WTC11 (cell line): ENCODE measurements at regions not wholly inside any gene's neighbourhood (a gene's known extent, or its start where the extent isn't known, plus 50 kb on each side); places are given as distances from the start of the nearest gene placed in this dataset.

Experiments
- ATAC-seq: fragments of 200-7000 bp; cut with Tn5 transposase; 2 replicates; pipeline ENCODE4 v1.10.0; 2021; ENCODE audit warnings: mild to moderate bottlenecking, moderate library complexity
- CTCF ChIA-PET: fragments of 300-600 bp; sonication (Branson Sonifier 250); formaldehyde crosslinking; loops from one replicate; lab custom pipeline; 2021; ENCODE audit warnings: antibody characterized with exemption; lab: Charles Lee
- POLR2A ChIA-PET: fragments of 350-600 bp; sonication (Branson Sonifier 250); formaldehyde crosslinking; loops from one replicate; lab custom pipeline; 2021; ENCODE audit warnings: antibody characterized with exemption; lab: Charles Lee
- DNase-seq: peaks from one replicate; pipeline ENCODE4 v3.0.0; 2021; ENCODE audit warnings: low spot score
- H3K27ac Mint-ChIP-seq: 2 replicates; pipeline ENCODE4 v1.8.0; 2021; ENCODE audit warnings: mixed read lengths
- H3K27me3 Mint-ChIP-seq: 2 replicates; pipeline ENCODE4 v1.8.0; 2021; ENCODE audit warnings: low read depth, mild to moderate bottlenecking, moderate library complexity, mixed read lengths
- H3K36me3 Mint-ChIP-seq: 2 replicates; pipeline ENCODE4 v1.8.0; 2021; ENCODE audit warnings: mixed read lengths
- H3K4me1 Mint-ChIP-seq: 2 replicates; pipeline ENCODE4 v1.8.0; 2022; ENCODE audit warnings: mixed read lengths
- H3K4me3 Mint-ChIP-seq: 2 replicates; pipeline ENCODE4 v1.8.0; 2021; ENCODE audit warnings: mild to moderate bottlenecking, moderate library complexity, mixed read lengths
- H3K9me3 Mint-ChIP-seq: 2 replicates; pipeline ENCODE4 v1.8.0; 2021; ENCODE audit warnings: mixed read lengths
- AR ChIP-seq: fragments of 250-450 bp; sonication (Bioruptor Pico); IDR thresholded peaks from 2 replicates; pipeline ENCODE4 v1.9.0; 2021; ENCODE audit warnings: mild to moderate bottlenecking
- ATF1 ChIP-seq: sonication (generic); formaldehyde crosslinking; IDR thresholded peaks from 2 replicates; pipeline ENCODE4 v1.8.1; 2023; ENCODE audit warnings: mild to moderate bottlenecking, moderate library complexity, missing genetic modification reagents
- E2F1 ChIP-seq: sonication (generic); formaldehyde crosslinking; IDR thresholded peaks from 2 replicates; pipeline ENCODE4 v1.8.0; 2022; ENCODE audit warnings: mild to moderate bottlenecking, missing genetic modification reagents
- ESRRA ChIP-seq: sonication (generic); formaldehyde crosslinking; IDR thresholded peaks from 2 replicates; pipeline ENCODE4 v1.8.1; 2022; ENCODE audit warnings: mild to moderate bottlenecking, missing genetic modification reagents, borderline replicate concordance
- FOXJ3 ChIP-seq: sonication (generic); formaldehyde crosslinking; IDR thresholded peaks from 2 replicates; pipeline ENCODE4 v1.9.0; 2021; ENCODE audit warnings: missing genetic modification reagents, mild to moderate bottlenecking, borderline replicate concordance
- GABPB1 ChIP-seq: sonication (generic); formaldehyde crosslinking; IDR thresholded peaks from 2 replicates; pipeline ENCODE4 v1.8.1; 2023; ENCODE audit warnings: mild to moderate bottlenecking, missing genetic modification reagents
- GTF2I ChIP-seq: fragments of 250-450 bp; sonication (Bioruptor Pico); conservative IDR thresholded peaks from 2 replicates; pipeline ENCODE4 v1.4.0; 2021; ENCODE audit warnings: mild to moderate bottlenecking
- HMGA2 ChIP-seq: fragments of 250-450 bp; sonication (Bioruptor Pico); IDR thresholded peaks from 2 replicates; pipeline ENCODE4 v1.4.0; 2021; ENCODE audit warnings: mild to moderate bottlenecking, moderate library complexity
- IRF1 ChIP-seq: sonication (generic); formaldehyde crosslinking; IDR thresholded peaks from 2 replicates; pipeline ENCODE4 v1.8.0; 2023; ENCODE audit warnings: missing genetic modification reagents
- IRF2 ChIP-seq: sonication (generic); formaldehyde crosslinking; IDR thresholded peaks from 2 replicates; pipeline ENCODE4 v1.8.0; 2022; ENCODE audit warnings: low read depth, missing genetic modification reagents, borderline replicate concordance
- SP1 ChIP-seq: sonication (generic); formaldehyde crosslinking; conservative IDR thresholded peaks from 2 replicates; pipeline ENCODE4 v1.8.1; 2022; ENCODE audit warnings: missing genetic modification reagents
- STAT6 ChIP-seq: sonication (generic); formaldehyde crosslinking; conservative IDR thresholded peaks from 2 replicates; pipeline ENCODE4 v1.8.1; 2023; ENCODE audit warnings: mild to moderate bottlenecking, low read depth, missing genetic modification reagents, moderate library complexity
- TCF7 ChIP-seq: sonication (generic); formaldehyde crosslinking; IDR thresholded peaks from 2 replicates; pipeline ENCODE4 v1.8.0; 2022; ENCODE audit warnings: mild to moderate bottlenecking, low read depth, missing genetic modification reagents, moderate library complexity
- TEAD1 ChIP-seq: sonication (generic); formaldehyde crosslinking; IDR thresholded peaks from 2 replicates; pipeline ENCODE4 v1.8.0; 2022; ENCODE audit warnings: mild to moderate bottlenecking, missing genetic modification reagents
- TP53 ChIP-seq: sonication (generic); formaldehyde crosslinking; IDR thresholded peaks from 2 replicates; pipeline ENCODE4 v1.8.1; 2023; ENCODE audit warnings: mild to moderate bottlenecking, missing genetic modification reagents
- USF2 ChIP-seq: sonication (generic); formaldehyde crosslinking; IDR thresholded peaks from 2 replicates; pipeline ENCODE4 v1.8.1; 2023; ENCODE audit warnings: mild to moderate bottlenecking, missing genetic modification reagents, moderate library complexity
- ZNF121 ChIP-seq: sonication (generic); formaldehyde crosslinking; IDR thresholded peaks from 2 replicates; pipeline ENCODE4 v1.8.0; 2023; ENCODE audit warnings: missing genetic modification reagents
- ZNF138 ChIP-seq: sonication (generic); formaldehyde crosslinking; conservative IDR thresholded peaks from 2 replicates; pipeline ENCODE4 v1.8.1; 2022; ENCODE audit warnings: mild to moderate bottlenecking, moderate library complexity, missing genetic modification reagents
- ZNF317 ChIP-seq: sonication (generic); formaldehyde crosslinking; IDR thresholded peaks from 2 replicates; pipeline ENCODE4 v1.8.1; 2023; ENCODE audit warnings: low read depth, mild to moderate bottlenecking, moderate library complexity, missing genetic modification reagents, borderline replicate concordance
- TF ChIP-seq, protein P1 (sequence below): sonication (generic); formaldehyde crosslinking; IDR thresholded peaks from 2 replicates; pipeline ENCODE4 v1.8.1; 2022; ENCODE audit warnings: low read depth, missing genetic modification reagents, borderline replicate concordance
- TF ChIP-seq, protein P2 (sequence below): sonication (generic); formaldehyde crosslinking; IDR thresholded peaks from 2 replicates; pipeline ENCODE4 v1.8.1; 2022; ENCODE audit warnings: mild to moderate bottlenecking, missing genetic modification reagents, moderate library complexity, borderline replicate concordance
- TF ChIP-seq, protein P3 (sequence below): fragments of 250-450 bp; sonication (Bioruptor Pico); IDR thresholded peaks from 2 replicates; pipeline ENCODE4 v1.9.0; 2021; ENCODE audit warnings: mild to moderate bottlenecking

- ATAC-seq = no peak
- no peaks in the 10 kb centered on the region for H3K9me3 Mint-ChIP-seq
- POLR2A ChIA-PET = no interaction called here
- CTCF ChIA-PET = no interaction called here
- peaks cover 11% of the 10 kb centered on the region for H3K4me1 Mint-ChIP-seq
- H3K27ac Mint-ChIP-seq = no peak overlapping the region
- no peak overlapping the region for H3K4me3 Mint-ChIP-seq
- TF ChIP-seq ATF1 (CRISPR knock-in tag) (no peak), ZNF138 (no peak), TEAD1 (CRISPR knock-in tag) (no peak), GTF2I (CRISPR knock-in tag) (no peak), ESRRA (CRISPR knock-in tag) (no peak), ZNF317 (CRISPR knock-in tag) (no peak), TP53 (no peak), IRF2 (no peak), FOXJ3 (CRISPR knock-in tag) (no peak), E2F1 (CRISPR knock-in tag) (no peak), ZNF121 (CRISPR knock-in tag) (no peak), IRF1 (CRISPR knock-in tag) (no peak), GABPB1 (CRISPR knock-in tag) (no peak), SP1 (no peak), USF2 (CRISPR knock-in tag) (no peak), TCF7 (CRISPR knock-in tag) (no peak)
- TF ChIP-seq, protein P1, sequence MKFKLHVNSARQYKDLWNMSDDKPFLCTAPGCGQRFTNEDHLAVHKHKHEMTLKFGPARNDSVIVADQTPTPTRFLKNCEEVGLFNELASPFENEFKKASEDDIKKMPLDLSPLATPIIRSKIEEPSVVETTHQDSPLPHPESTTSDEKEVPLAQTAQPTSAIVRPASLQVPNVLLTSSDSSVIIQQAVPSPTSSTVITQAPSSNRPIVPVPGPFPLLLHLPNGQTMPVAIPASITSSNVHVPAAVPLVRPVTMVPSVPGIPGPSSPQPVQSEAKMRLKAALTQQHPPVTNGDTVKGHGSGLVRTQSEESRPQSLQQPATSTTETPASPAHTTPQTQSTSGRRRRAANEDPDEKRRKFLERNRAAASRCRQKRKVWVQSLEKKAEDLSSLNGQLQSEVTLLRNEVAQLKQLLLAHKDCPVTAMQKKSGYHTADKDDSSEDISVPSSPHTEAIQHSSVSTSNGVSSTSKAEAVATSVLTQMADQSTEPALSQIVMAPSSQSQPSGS = no peak
- TF ChIP-seq, protein P2, sequence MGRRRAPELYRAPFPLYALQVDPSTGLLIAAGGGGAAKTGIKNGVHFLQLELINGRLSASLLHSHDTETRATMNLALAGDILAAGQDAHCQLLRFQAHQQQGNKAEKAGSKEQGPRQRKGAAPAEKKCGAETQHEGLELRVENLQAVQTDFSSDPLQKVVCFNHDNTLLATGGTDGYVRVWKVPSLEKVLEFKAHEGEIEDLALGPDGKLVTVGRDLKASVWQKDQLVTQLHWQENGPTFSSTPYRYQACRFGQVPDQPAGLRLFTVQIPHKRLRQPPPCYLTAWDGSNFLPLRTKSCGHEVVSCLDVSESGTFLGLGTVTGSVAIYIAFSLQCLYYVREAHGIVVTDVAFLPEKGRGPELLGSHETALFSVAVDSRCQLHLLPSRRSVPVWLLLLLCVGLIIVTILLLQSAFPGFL (CRISPR knock-in tag) = no peak
- H3K36me3 Mint-ChIP-seq = no peaks in the 10 kb centered on the region
- no peaks in the 10 kb centered on the region for H3K27me3 Mint-ChIP-seq
- no peak for DNase-seq
These were observed 68.9 kb upstream of the TLE3 start for GRCh38 chr15:70166506-70167087.

GRCh38 chr15:70165716-70166284 lies 68.1 kb upstream of the TLE3 start:
- no peaks in the 10 kb centered on the region for H3K36me3 Mint-ChIP-seq
- H3K27ac Mint-ChIP-seq = peak overlapping the region; percentile 10; the same call in 1 of the 2 replicates
- no peak for DNase-seq
- no peaks in the 10 kb centered on the region for H3K27me3 Mint-ChIP-seq
- no peaks in the 10 kb centered on the region for H3K9me3 Mint-ChIP-seq
- POLR2A ChIA-PET = no interaction called here
- H3K4me3 Mint-ChIP-seq = no peak overlapping the region
- ATAC-seq = no peak
- H3K4me1 Mint-ChIP-seq = peaks cover 11% of the 10 kb centered on the region
- CTCF ChIA-PET = no interaction called here
- TF ChIP-seq AR (CRISPR knock-in tag) (no peak), HMGA2 (CRISPR knock-in tag) (no peak), GTF2I (CRISPR knock-in tag) (no peak), STAT6 (no peak)
- TF ChIP-seq, protein P3, sequence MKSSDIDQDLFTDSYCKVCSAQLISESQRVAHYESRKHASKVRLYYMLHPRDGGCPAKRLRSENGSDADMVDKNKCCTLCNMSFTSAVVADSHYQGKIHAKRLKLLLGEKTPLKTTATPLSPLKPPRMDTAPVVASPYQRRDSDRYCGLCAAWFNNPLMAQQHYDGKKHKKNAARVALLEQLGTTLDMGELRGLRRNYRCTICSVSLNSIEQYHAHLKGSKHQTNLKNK (CRISPR knock-in tag) = no peak
